HFFc6 (cell line): ENCODE measurements at regions not wholly inside any gene's neighbourhood (a gene's known extent, or its start where the extent isn't known, plus 50 kb on each side); places are given as distances from the start of the nearest gene placed in this dataset.

Source experiments
- DNase-seq: peaks from one replicate; pipeline ENCODE4 v3.0.0-alpha.2; 2018
- H3K27ac Mint-ChIP-seq: 2 replicates; pipeline ENCODE4 v1.8.0; 2020; ENCODE audit warnings: mild to moderate bottlenecking, mixed read lengths
- H3K27me3 Mint-ChIP-seq: 2 replicates; pipeline ENCODE4 v1.8.0; 2021; ENCODE audit warnings: mild to moderate bottlenecking, moderate library complexity, mixed read lengths; ENCODE audit not compliant: insufficient read depth
- H3K36me3 Mint-ChIP-seq: 2 replicates; pipeline ENCODE4 v1.8.0; 2021; ENCODE audit warnings: low read depth, mixed read lengths
- H3K4me1 Mint-ChIP-seq: 2 replicates; pipeline ENCODE4 v1.8.0; 2020; ENCODE audit warnings: low read depth, mixed read lengths
- H3K4me3 Mint-ChIP-seq: 2 replicates; pipeline ENCODE4 v1.8.0; 2020; ENCODE audit warnings: mild to moderate bottlenecking, moderate library complexity, mixed read lengths
- H3K9me3 Mint-ChIP-seq: 2 replicates; pipeline ENCODE4 v1.8.0; 2020; ENCODE audit warnings: mild to moderate bottlenecking, mixed read lengths
- TF ChIP-seq, protein P1 (sequence below): fragments of 200-600 bp; sonication (generic); IDR thresholded peaks from 2 replicates; pipeline ENCODE4 v1.5.0; 2021; ENCODE audit warnings: antibody characterized with exemption, mild to moderate bottlenecking

- Mint-ChIP-seq H3K4me3 (no peak overlapping the region), H3K27ac (no peak overlapping the region), H3K4me1 (no peaks in the 10 kb centered on the region), H3K36me3 (no peaks in the 10 kb centered on the region), H3K27me3 (peaks cover 1% of the 10 kb centered on the region; the same call in 1 of the 2 replicates), H3K9me3 (no peaks in the 10 kb centered on the region)
- TF ChIP-seq, protein P1, sequence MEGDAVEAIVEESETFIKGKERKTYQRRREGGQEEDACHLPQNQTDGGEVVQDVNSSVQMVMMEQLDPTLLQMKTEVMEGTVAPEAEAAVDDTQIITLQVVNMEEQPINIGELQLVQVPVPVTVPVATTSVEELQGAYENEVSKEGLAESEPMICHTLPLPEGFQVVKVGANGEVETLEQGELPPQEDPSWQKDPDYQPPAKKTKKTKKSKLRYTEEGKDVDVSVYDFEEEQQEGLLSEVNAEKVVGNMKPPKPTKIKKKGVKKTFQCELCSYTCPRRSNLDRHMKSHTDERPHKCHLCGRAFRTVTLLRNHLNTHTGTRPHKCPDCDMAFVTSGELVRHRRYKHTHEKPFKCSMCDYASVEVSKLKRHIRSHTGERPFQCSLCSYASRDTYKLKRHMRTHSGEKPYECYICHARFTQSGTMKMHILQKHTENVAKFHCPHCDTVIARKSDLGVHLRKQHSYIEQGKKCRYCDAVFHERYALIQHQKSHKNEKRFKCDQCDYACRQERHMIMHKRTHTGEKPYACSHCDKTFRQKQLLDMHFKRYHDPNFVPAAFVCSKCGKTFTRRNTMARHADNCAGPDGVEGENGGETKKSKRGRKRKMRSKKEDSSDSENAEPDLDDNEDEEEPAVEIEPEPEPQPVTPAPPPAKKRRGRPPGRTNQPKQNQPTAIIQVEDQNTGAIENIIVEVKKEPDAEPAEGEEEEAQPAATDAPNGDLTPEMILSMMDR: no peak
- DNase-seq: no peak
Observed at GRCh38 chr2:67201521-67201920, 195.6 kb upstream of the ETAA1 start.

GRCh38 chr2:67204349-67204748, 192.8 kb upstream of the ETAA1 start:
- DNase-seq: no peak
- no peak overlapping the region for H3K27ac Mint-ChIP-seq
- no peak overlapping the region for H3K4me3 Mint-ChIP-seq
- no peaks in the 10 kb centered on the region for H3K9me3 Mint-ChIP-seq
- TF ChIP-seq, protein P1: no peak
- no peaks in the 10 kb centered on the region for H3K27me3 Mint-ChIP-seq
- H3K4me1 Mint-ChIP-seq: no peaks in the 10 kb centered on the region
- H3K36me3 Mint-ChIP-seq: no peaks in the 10 kb centered on the region

DNA sequence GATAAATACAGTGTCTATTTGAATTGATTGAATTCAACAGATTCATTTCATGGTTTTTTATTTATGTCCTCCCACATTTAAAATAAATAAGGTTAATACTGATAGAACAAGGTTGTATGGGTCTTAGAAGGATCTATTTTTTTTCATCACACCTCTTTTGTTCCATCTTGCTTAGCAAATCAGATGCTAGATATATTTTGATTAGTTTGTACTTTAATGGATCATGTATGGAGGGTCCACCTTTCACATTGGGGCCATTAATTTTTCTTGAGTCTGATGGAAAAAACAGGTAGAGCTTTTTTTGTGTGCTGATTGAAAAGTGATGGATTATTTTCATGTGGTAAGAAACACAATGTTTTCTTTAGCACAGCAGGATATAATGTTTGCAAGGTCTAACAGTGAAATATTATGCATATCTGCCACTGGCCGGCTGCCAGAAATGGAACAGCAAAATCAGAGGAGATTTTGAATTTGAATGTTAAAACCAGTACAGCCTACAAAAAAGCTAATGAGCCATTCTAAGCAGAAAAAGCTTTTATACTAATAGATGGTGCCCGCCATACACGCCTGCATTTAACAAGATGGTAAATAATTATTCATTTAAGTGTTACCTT, 188.1 kb upstream of the ETAA1 start:
- Mint-ChIP-seq H3K36me3 (no peaks in the 10 kb centered on the region), H3K27ac (no peak overlapping the region), H3K9me3 (no peaks in the 10 kb centered on the region), H3K4me1 (no peaks in the 10 kb centered on the region), H3K27me3 (no peaks in the 10 kb centered on the region), H3K4me3 (no peak overlapping the region)
- TF ChIP-seq, protein P1: no peak
- DNase-seq: no peak

- Mint-ChIP-seq H3K27me3 (no peaks in the 10 kb centered on the region; the same call in 1 of the 2 replicates), H3K27ac (no peak overlapping the region)
- no peak for DNase-seq
Observed at GRCh38 chr2:67210430-67210829, 186.7 kb upstream of the ETAA1 start.

DNA sequence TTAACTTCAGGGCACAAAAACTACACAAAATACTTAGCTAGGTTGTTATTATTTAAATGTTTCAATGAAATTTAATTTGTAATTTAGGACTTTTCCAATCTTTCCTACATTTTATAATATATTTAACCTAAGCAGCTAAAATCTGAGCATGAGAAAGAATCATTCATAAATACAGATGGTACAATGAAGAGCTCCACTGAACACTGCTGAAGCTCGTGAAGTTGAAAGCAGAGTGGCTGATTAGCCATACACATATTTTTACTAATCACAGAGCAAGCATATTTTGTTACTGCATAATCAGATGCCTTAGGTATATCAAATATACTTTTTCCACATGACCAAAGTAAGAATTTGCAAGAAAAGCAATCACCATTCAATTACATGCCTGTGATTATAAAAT, 184.9 kb upstream of the ETAA1 start:
- TF ChIP-seq, protein P1: no peak
- no peaks in the 10 kb centered on the region for H3K36me3 Mint-ChIP-seq
- no peaks in the 10 kb centered on the region; the same call in 1 of the 2 replicates for H3K27me3 Mint-ChIP-seq
- no peak overlapping the region for H3K27ac Mint-ChIP-seq
- H3K9me3 Mint-ChIP-seq: no peaks in the 10 kb centered on the region
- H3K4me3 Mint-ChIP-seq: no peak overlapping the region
- 0 out of 2 replicates have a peak, but pooled peaks cover 10% of the 10 kb centered on the region for H3K4me1 Mint-ChIP-seq
- DNase-seq: no peak

More at GRCh38 chr2:67210430-67210829, 186.7 kb upstream of the ETAA1 start:
- Mint-ChIP-seq H3K4me1 (0 out of 2 replicates have a peak, but pooled peaks cover 2% of the 10 kb centered on the region), H3K36me3 (no peaks in the 10 kb centered on the region), H3K9me3 (no peaks in the 10 kb centered on the region), H3K4me3 (no peak overlapping the region)
- TF ChIP-seq, protein P1: peak; percentile 39
